GM19452 (cell line): ENCODE measurements at regions not wholly inside any gene's neighbourhood (a gene's known extent, or its start where the extent isn't known, plus 50 kb on each side); places are given as distances from the start of the nearest gene placed in this dataset.

Experiments
- ATAC-seq: cut with Tn5 transposase; IDR thresholded peaks from one replicate; pipeline ENCODE4 v1.9.1; 2021; ENCODE audit not compliant: unreplicated experiment

- no peak for ATAC-seq
Measured at GRCh38 chr1:58154256-58154655, 392.3 kb downstream of the OMA1 start.

DNA sequence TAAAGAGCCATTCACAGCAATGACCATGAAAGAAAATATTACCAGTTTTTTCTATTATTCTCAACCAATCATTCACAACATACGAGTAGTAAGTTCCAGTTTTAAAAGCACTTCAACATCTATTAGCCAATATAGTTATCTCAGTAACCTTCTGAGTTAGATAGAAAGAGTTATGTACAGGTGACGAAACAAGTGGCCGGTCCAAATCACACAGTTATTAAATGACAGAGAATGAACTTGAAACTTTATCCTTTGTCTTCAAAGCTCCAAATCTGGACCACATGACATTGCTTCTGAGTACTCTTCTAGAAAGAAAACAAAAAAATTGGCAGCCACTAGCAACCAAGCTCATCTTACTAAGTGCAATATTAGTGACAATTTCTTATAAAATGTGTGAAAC lies 393.8 kb downstream of the OMA1 start:
- no peak for ATAC-seq

DNA sequence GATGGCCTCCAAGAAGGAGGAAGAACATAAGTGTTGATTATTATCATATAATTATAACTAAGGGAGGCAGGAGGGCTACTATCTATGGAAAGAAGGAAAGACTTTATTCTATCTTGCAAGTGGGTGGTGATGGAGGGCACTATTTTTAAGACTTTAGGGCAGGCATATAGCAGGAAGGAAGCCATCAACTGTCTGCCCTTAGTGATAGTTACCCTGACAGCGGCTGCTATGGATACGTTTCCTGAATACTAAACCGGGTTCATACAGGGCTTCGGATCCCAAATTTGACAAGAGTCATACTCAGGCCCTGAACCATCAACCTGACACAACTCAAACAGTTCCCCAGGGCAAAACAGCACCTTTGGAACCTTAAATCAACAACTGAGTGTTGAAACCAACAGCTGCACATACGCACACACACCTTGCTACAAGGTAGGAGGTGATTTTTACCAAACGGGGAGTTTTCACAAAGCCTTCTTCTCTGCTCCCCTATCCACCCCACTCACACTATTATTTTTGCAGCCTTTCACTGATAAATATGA lies 397.2 kb downstream of the OMA1 start:
- ATAC-seq = no peak

DNA sequence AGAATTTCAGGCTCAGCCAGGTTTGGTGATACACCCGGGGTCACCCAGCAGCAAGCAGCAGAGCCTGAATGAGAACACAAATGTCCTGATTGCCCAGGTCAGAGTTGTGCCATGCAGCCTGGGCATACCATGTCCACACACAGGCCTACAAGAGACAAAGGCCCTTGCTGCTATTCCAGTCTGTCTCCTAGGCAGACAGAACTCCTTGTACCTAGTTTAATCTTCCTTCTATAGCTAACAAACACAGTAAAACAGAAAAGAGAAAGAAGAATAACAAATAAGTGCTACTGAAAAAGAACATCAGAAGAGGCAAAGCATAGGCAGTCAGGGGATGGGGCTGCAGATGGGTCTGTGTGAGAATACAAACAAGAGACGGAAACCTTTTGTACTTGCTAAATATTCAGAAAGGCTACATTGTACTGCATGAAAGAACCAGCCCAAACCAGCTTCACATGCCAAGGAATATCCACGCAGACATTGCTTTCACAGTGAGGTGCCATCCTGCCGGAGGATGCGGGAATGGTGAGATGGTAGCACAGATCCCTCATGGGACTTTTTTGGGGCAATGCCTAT lies 401.7 kb downstream of the OMA1 start:
- ATAC-seq = no peak

DNA sequence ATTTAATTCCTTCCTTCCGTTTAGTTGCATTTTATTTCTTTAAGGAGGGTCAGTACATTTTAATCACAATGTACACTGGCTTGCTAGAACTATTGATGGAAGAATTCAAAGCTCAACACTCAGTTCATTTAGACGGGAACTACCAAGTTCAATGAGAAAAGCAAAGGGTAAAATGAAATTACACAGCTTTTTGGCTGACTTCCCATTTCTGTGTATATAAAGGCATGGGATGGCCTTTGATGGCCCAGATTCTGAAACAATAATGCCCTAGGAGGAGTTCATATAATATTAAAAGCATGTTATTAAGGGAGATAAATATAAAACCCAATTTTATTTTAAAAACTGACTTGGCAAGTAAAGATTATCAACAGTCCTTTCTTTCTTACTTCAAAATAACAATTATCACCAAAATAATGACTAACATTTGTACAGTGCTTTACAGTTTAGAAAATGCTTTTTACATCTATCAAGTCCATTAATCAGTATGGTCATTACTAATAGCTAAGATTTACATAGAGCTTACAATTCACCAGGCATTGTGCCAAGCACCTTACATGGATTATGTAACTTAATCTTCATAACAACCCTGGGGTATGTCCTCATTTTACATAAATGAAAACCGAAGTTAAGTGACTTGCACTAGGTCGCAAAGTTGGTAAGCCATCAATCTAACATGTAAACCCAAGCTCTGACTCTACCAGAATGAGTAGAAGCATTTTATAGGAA lies 402.4 kb downstream of the OMA1 start:
- no peak for ATAC-seq

- ATAC-seq = no peak
Measured at GRCh38 chr1:58136387-58136786, 410.1 kb downstream of the OMA1 start.

GRCh38 chr1:58135821-58136321 lies 410.7 kb downstream of the OMA1 start:
- no peak for ATAC-seq

GRCh38 chr1:58133562-58133961 lies 413.0 kb downstream of the OMA1 start:
- no peak for ATAC-seq

- no peak for ATAC-seq
Measured at GRCh38 chr1:58123051-58123450, 423.5 kb downstream of the OMA1 start.

DNA sequence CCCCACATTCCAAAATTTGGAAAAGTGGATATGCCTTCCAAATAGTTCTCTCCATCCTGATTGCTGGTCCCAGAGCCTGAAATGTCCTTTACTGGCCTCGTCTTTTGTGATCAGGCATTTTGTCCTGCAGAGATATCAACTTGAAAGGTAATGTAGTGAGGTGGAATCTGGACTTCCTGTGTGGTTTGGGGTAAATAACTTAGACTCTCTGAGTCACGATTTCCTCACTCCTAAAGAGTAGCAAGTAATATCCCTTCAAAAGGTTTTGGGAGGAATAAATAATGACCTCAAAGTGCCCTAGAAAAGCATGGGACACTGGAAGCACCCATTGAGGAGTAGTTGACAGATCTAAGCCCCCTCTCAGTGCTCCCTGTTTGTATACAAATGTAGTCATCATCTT lies 426.6 kb downstream of the OMA1 start:
- ATAC-seq = no peak

DNA sequence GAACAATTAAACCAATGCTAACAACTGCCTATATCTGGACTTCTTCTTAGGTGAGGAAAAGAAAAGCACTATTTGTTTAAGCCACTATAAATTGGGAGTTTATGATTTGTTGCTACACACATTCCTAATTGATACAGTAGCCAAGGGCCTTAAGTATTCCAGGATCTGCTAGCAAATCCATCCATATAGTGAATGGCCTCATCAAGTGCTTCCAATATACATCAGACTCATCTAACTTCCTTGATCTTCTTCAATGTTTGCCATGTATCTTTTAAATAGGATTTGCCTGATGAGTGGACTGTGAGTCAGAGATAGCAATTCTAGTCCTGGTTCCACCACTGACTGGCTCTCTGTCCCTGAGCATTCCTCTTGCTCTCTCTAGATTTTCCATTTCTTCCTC lies 430.2 kb downstream of the OMA1 start:
- no peak for ATAC-seq

GRCh38 chr1:58109646-58110200 lies 436.8 kb downstream of the OMA1 start:
- ATAC-seq = no peak

GRCh38 chr1:58108783-58109182 lies 437.7 kb downstream of the OMA1 start:
- ATAC-seq = no peak

GRCh38 chr1:58107943-58108342 lies 438.6 kb downstream of the OMA1 start:
- no peak for ATAC-seq

- ATAC-seq = no peak
Measured at GRCh38 chr1:58104960-58105359, 441.6 kb downstream of the OMA1 start.

DNA sequence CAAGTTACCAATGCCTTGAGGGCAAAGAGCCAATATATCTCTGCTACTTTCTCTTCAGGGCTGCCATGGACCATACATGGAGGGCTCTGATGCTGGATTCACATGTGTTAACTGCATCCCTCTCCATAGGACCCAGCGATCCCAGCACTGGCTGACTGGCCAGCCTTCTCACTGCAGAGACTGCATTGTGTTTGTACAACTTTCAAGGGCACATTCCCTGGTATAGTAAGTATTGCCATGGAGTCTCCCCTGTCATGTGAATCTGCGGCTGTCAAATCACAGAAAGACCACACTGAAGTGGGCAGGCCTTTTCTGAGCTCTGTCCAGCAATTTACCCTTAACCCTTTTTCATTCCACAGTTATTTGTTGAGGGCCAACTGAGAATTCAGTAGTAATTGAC lies 449.8 kb downstream of the OMA1 start:
- ATAC-seq = no peak

DNA sequence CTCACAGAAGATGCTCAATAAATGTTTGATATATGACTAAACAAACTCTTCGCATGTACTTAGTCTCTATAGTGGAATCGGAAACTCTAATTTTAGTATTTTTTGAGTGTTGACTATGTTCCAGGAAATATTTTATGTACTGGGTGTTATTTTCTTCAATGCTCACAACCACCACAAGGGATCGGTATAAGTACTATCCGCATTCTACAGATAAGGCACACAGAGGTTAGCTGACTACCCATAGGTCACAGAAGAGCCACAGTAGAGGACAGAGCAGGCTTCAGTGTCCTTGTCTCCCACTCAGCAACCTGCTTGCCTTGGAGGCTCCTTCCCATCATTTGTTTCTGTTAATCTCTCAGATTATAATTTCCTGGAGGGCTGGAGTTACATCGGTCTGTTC lies 451.3 kb downstream of the OMA1 start:
- no peak for ATAC-seq

GRCh38 chr1:58094221-58094620 lies 452.3 kb downstream of the OMA1 start:
- no peak for ATAC-seq

- no peak for ATAC-seq
Measured at GRCh38 chr1:58090640-58091039, 455.9 kb downstream of the OMA1 start.

GRCh38 chr1:58089898-58090534 lies 456.5 kb downstream of the OMA1 start:
- ATAC-seq = no peak

GRCh38 chr1:58084266-58084665 lies 462.3 kb downstream of the OMA1 start:
- no peak for ATAC-seq

DNA sequence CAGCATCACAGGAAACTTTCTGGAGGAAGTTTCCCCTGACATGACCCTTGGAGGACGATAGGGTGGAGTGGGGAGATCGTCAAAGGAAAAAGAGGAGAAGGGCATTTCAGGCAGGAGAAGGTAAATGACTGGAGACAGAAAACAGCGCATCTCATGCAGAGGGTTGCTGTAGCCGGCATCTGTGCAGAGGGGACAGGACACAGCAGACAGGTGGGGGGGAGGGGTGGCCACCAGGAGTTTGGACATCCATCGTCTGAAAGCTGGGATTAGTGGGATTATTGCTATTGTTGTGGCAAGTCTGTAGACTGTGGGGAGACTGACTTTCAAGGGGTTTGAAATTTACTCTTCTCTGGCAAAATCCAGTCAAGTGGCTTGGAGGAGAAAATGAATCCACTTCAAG lies 463.9 kb downstream of the OMA1 start:
- ATAC-seq = no peak
